ENCODE measurements at regions not wholly inside any gene's neighbourhood (a gene's known extent, or its start where the extent isn't known, plus 50 kb on each side); places are given as distances from the start of the nearest gene placed in this dataset.
A peak's percentile ranks its signal among the peaks of the same experiment; 100 is the strongest.
"Not testable (repeated sequence)": the region's sequence is repeated elsewhere in the genome, so short reads cannot be mapped to it uniquely, and the experiment has no call there.

GRCh38 chr5:112534067-112534583 lies 115.0 kb upstream of the EPB41L4A start:
- no peak for DNase-seq (ENCODE audit: low read depth in 2 of 2)

GRCh38 chr5:112534611-112535255 lies 115.7 kb upstream of the EPB41L4A start:
- no peak for DNase-seq (ENCODE audit: low read depth in 2 of 2)

- no peak for DNase-seq (ENCODE audit: low read depth in 2 of 2)
These were observed 116.3 kb upstream of the EPB41L4A start for GRCh38 chr5:112535356-112535755.

DNA sequence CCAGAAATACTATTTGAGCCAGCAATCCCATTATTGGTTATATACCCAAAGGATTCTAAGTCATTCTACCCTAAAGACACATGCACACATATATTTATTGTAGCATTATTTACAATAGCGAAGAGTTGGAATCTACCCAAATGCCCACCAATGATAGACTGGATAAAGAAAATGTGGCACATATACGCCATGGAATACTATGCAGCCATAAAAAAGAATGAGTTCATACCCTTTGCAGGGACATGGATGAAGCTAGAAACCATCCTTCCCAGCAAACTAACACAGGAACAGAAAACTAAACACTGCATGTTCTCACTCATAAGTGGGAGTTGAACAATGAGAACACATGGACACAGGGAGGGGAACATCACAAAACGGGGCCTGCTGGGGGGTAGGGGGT lies 125.5 kb upstream of the EPB41L4A start:
- not testable (repeated sequence) for DNase-seq (ENCODE audit: low read depth in 2 of 2)

- DNase-seq (ENCODE audit: low read depth in 2 of 2), result no peak
These were observed 128.0 kb upstream of the EPB41L4A start for GRCh38 chr5:112546946-112547592.

GRCh38 chr5:112548246-112548881 lies 129.3 kb upstream of the EPB41L4A start:
- DNase-seq (ENCODE audit: low read depth in 2 of 2), result no peak

DNA sequence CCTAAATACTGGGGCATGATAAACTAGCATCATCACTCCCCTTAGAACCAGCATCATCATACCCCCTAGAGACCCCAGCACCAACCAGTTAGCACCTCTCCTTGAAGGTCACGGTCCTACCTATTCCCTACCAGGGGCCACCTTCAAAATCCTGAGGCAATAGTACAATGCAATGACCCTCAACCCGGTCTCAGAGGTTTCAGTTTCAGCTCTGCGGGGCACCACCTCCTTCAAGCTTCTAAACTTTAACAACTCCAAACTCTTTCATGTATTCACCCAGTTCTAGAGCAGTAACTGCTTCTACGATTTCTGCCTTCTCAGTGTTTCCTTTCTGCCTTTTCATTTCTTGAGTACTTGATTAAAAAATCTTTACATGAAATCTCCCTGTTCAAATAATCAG lies 130.1 kb upstream of the EPB41L4A start:
- DNase-seq (ENCODE audit: low read depth in 2 of 2), result no peak

- DNase-seq (ENCODE audit: low read depth in 2 of 2), result no peak
These were observed 130.6 kb upstream of the EPB41L4A start for GRCh38 chr5:112549605-112550166.

DNA sequence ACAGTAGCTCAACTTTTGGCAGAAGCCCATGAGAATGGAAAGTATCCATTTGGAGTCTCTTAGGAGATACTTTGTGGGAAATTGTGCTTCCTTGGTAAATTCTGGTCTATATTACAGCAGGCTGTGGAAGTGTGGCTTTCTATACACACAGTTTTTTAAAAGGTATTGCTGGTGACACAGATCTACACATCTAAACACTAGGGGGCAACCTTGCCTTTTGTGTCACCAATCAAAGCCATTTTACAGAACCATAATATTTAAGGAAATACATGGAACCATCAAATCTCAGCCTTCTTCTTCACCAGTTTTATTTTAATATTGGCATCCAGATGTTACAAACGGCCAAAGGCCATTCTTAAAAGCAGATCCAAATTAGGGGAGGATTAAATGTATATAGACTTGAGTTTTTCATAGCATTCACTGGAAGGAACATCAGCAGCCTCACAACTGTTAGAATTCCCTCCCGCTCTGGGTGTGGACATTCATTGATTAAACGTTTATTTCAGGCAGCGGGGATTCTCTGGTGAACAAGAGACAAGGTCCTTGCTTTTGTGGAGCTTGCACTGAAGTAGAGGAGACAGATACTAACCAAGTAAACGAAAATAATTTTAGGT lies 132.4 kb upstream of the EPB41L4A start:
- peak in 1 of 2 experiments; percentile 20 for DNase-seq (ENCODE audit: low read depth in 2 of 2)

GRCh38 chr5:112552216-112552615 lies 133.1 kb upstream of the EPB41L4A start:
- no peak for DNase-seq (ENCODE audit: low read depth in 2 of 2)

DNA sequence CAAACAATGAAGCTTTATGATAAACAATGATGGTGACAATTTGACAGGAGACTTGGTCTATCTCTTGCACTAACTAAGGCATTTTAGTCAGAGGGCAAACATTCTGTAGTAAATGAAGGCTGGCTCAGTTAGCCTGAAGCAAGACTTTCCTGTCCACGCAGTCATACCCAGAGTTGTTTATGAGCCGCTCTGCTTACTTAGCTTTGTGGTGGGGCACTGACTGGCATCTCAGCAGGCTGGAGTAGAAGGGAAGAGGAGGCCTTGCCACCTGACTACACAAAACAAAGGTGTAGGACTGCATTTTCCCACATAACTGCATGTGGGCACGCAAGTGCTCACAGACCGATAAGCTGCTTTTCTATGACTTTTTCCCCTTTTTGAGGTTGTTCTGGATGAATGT lies 133.7 kb upstream of the EPB41L4A start:
- no peak for DNase-seq (ENCODE audit: low read depth in 2 of 2)

GRCh38 chr5:112554101-112554977 lies 135.3 kb upstream of the EPB41L4A start:
- DNase-seq (ENCODE audit: low read depth in 2 of 2), result no peak

- no peak for DNase-seq (ENCODE audit: low read depth in 2 of 2)
These were observed 136.1 kb upstream of the EPB41L4A start for GRCh38 chr5:112555197-112555596.

GRCh38 chr5:112555691-112556090 lies 136.6 kb upstream of the EPB41L4A start:
- no peak for DNase-seq (ENCODE audit: low read depth in 2 of 2)

- not testable (repeated sequence) for DNase-seq (ENCODE audit: low read depth in 2 of 2)
These were observed 140.4 kb upstream of the EPB41L4A start for GRCh38 chr5:112559501-112559900.

GRCh38 chr5:112560371-112560770 lies 141.3 kb upstream of the EPB41L4A start:
- DNase-seq (ENCODE audit: low read depth in 2 of 2), result no peak

DNA sequence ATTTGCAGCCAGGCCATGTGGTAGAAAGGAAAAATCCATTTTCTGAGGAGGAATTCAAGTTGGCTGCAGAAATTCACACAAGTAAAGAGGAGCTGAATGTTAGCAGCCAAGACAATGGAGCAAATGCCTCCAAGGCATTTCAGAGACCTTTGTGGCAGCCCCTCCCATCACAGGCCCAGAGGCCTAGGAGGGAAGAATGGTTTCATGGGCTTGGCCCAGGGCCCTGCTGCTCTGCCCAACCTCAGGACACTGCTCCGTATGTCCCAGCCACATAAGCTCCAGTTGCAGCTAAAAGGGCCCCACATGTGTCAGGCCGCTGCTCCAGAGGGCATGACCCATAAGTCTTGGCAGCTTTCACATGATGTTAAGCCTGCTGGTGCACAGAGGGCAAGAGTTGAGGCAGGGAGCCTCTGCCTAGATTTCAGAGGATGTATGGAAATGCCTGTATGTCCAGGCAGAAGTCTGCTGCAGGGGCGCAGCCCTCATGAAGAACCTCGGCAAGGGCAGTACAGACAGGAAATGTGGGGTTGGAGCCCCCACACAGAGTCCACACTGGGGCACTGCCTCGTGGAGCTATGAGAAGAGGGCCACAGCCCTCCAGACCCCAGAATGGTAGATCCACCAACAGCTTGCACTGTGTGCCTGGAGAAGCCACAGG lies 144.2 kb upstream of the EPB41L4A start:
- DNase-seq (ENCODE audit: low read depth in 2 of 2), result no peak

- no peak for DNase-seq (ENCODE audit: low read depth in 2 of 2)
These were observed 147.2 kb upstream of the EPB41L4A start for GRCh38 chr5:112566251-112566650.

- no peak for DNase-seq (ENCODE audit: low read depth in 2 of 2)
These were observed 150.5 kb upstream of the EPB41L4A start for GRCh38 chr5:112569596-112569995.

GRCh38 chr5:112570708-112571444 lies 151.8 kb upstream of the EPB41L4A start:
- DNase-seq (ENCODE audit: low read depth in 2 of 2), result no peak
